Neuronal stem cell (in vitro differentiated cells): ENCODE measurements at regions not wholly inside any gene's neighbourhood (a gene's known extent, or its start where the extent isn't known, plus 50 kb on each side); places are given as distances from the start of the nearest gene placed in this dataset.

ENCODE experiments used
- DNase-seq: peaks from one replicate; pipeline ENCODE4 v3.0.0-alpha.2; 2013; ENCODE audit warnings: low spot score
- H2AFZ ChIP-seq: one replicate; pipeline ENCODE4 v1.6.1; 2013; ENCODE audit warnings: mild to moderate bottlenecking, low read length, inconsistent platforms
- H2AK5ac ChIP-seq: 2 replicates; pipeline ENCODE4 v1.6.1; 2013; ENCODE audit warnings: low read depth, mild to moderate bottlenecking, inconsistent platforms, low read length, moderate library complexity, mixed read lengths
- H2BK120ac ChIP-seq: 2 replicates; pipeline ENCODE4 v1.6.1; 2013; ENCODE audit warnings: low read depth, mild to moderate bottlenecking, inconsistent platforms, low read length, moderate library complexity, mixed read lengths
- H2BK12ac ChIP-seq: one replicate; pipeline ENCODE4 v1.6.1; 2013; ENCODE audit warnings: low read length, inconsistent platforms
- H2BK15ac ChIP-seq: 2 replicates; pipeline ENCODE4 v1.6.1; 2013; ENCODE audit warnings: mild to moderate bottlenecking, low read length, inconsistent platforms, mixed read lengths
- H2BK5ac ChIP-seq: one replicate; pipeline ENCODE4 v1.6.1; 2013; ENCODE audit warnings: inconsistent platforms, mild to moderate bottlenecking, low read length, moderate library complexity
- H3K14ac ChIP-seq: one replicate; pipeline ENCODE4 v1.6.1; 2013; ENCODE audit warnings: low read length, inconsistent platforms
- H3K18ac ChIP-seq: 2 replicates; pipeline ENCODE4 v1.6.1; 2013; ENCODE audit warnings: low read length, inconsistent platforms
- H3K23ac ChIP-seq: 2 replicates; pipeline ENCODE4 v1.6.1; 2013; ENCODE audit warnings: low read depth, mild to moderate bottlenecking, mixed read lengths, low read length, inconsistent platforms; ENCODE audit not compliant: poor library complexity
- H3K27ac ChIP-seq: replicated peaks from 3 replicates; pipeline ENCODE4 v1.5.1; 2013; ENCODE audit warnings: low read length, inconsistent platforms
- H3K27me3 ChIP-seq, 3 experiments: 2 replicates each; pipeline ENCODE4 v1.6.1; 2013; ENCODE audit warnings: low read length in 3 of 3, mild to moderate bottlenecking in 2 of 3, inconsistent platforms in 1 of 3, low read depth in 1 of 3, mixed read lengths in 1 of 3, moderate library complexity in 1 of 3; ENCODE audit not compliant: control insufficient read depth in 3 of 3, insufficient read depth in 3 of 3
- H3K36me3 ChIP-seq, 2 donors: replicated peaks in 1 of 2; 2 replicates each; pipeline ENCODE4 v1.6.1; 2013; ENCODE audit warnings: low read length in 2 of 2; ENCODE audit not compliant: control insufficient read depth in 2 of 2, insufficient read depth in 2 of 2
- H3K4ac ChIP-seq: 2 replicates; pipeline ENCODE4 v1.6.1; 2013; ENCODE audit warnings: inconsistent platforms, mild to moderate bottlenecking, low read length, moderate library complexity
- H3K4me1 ChIP-seq, 2 donors: 1 replicate in 1 of 2; 2 replicates in 1 of 2; pipeline ENCODE4 v1.6.1; 2013; ENCODE audit warnings: low read length in 2 of 2, low read depth in 1 of 2; ENCODE audit not compliant: control insufficient read depth in 2 of 2, insufficient read depth in 1 of 2
- H3K4me2 ChIP-seq: one replicate; pipeline ENCODE4 v1.6.1; 2013; ENCODE audit warnings: mild to moderate bottlenecking, low read length, inconsistent platforms; ENCODE audit not compliant: insufficient read depth, poor library complexity, severe bottlenecking
- H3K4me3 ChIP-seq, 2 donors: 2 replicates each; pipeline ENCODE4 v1.5.1; 2013; ENCODE audit warnings: low read length in 2 of 2, mild to moderate bottlenecking in 2 of 2, inconsistent platforms in 1 of 2, moderate library complexity in 1 of 2
- H3K79me1 ChIP-seq: one replicate; pipeline ENCODE4 v1.6.1; 2013; ENCODE audit warnings: low read depth, mild to moderate bottlenecking, inconsistent platforms, low read length, moderate library complexity
- H3K9ac ChIP-seq: one replicate; pipeline ENCODE4 v1.6.1; 2013; ENCODE audit warnings: mild to moderate bottlenecking, low read depth, low read length, inconsistent platforms; ENCODE audit not compliant: poor library complexity
- H3K9me3 ChIP-seq, 2 donors: replicated peaks in 1 of 2; 2 replicates each; pipeline versions ENCODE3 to v1.6.1; 2013; ENCODE audit warnings: low read length in 2 of 2, mild to moderate bottlenecking in 2 of 2, inconsistent platforms in 1 of 2, low read depth in 1 of 2, mixed read lengths in 1 of 2, moderate library complexity in 1 of 2; ENCODE audit not compliant: control insufficient read depth in 2 of 2, insufficient read depth in 1 of 2
- H4K8ac ChIP-seq: one replicate; pipeline ENCODE4 v1.6.1; 2013; ENCODE audit warnings: low read depth, mild to moderate bottlenecking, inconsistent platforms, low read length, moderate library complexity
- H4K91ac ChIP-seq: one replicate; pipeline ENCODE4 v1.6.1; 2013; ENCODE audit warnings: low read length, low read depth, mild to moderate bottlenecking, inconsistent platforms; ENCODE audit not compliant: poor library complexity
- WGBS, 2 donors: extraction: QIAGEN DNeasy Blood & Tissue Kit; methylation state at CpG; one replicate each; pipeline ENCODE4 v1.1.7; 2013; ENCODE audit warnings: missing lambda C conversion rate in 2 of 2, mixed read lengths in 1 of 2; ENCODE audit not compliant: insufficient read length in 2 of 2, insufficient replicate concordance in 1 of 2; ENCODE audit errors: extremely low coverage in 2 of 2; 5-methylcytosine and 5-hydroxymethylcytosine counted together

GRCh38 chr5:120788481-120788880, 324.4 kb downstream of the PRR16 start:
- no peaks in the 10 kb centered on the region for H3K9me3 ChIP-seq
- H3K14ac ChIP-seq = no peak overlapping the region
- WGBS, 2 donors = no CpG with 5 or more reads among the region's 1 CpG
- no peaks in the 10 kb centered on the region for H3K36me3 ChIP-seq
- no peak overlapping the region for H4K8ac ChIP-seq
- H2BK15ac ChIP-seq = no peak overlapping the region
- H2BK12ac ChIP-seq = no peak overlapping the region
- H3K18ac ChIP-seq = no peak overlapping the region
- DNase-seq = no peak
- H2AFZ ChIP-seq = no peak overlapping the region
- H3K27me3 ChIP-seq = no peaks in the 10 kb centered on the region
- H3K4me1 ChIP-seq = no peaks in the 10 kb centered on the region
- H3K4ac ChIP-seq = no peak overlapping the region
- no peak overlapping the region for H2AK5ac ChIP-seq
- no peak overlapping the region for H3K23ac ChIP-seq
- H3K9ac ChIP-seq = no peak overlapping the region
- no peak overlapping the region for H3K4me3 ChIP-seq
- no peak overlapping the region for H4K91ac ChIP-seq
- no peak overlapping the region for H2BK5ac ChIP-seq
- H2BK120ac ChIP-seq = no peak overlapping the region
- no peak overlapping the region for H3K4me2 ChIP-seq
- no peaks in the 10 kb centered on the region for H3K79me1 ChIP-seq
- no peak overlapping the region for H3K27ac ChIP-seq

- H2AK5ac ChIP-seq = no peak overlapping the region
Measured at GRCh38 chr5:120789918-120790317, 325.8 kb downstream of the PRR16 start.

DNA sequence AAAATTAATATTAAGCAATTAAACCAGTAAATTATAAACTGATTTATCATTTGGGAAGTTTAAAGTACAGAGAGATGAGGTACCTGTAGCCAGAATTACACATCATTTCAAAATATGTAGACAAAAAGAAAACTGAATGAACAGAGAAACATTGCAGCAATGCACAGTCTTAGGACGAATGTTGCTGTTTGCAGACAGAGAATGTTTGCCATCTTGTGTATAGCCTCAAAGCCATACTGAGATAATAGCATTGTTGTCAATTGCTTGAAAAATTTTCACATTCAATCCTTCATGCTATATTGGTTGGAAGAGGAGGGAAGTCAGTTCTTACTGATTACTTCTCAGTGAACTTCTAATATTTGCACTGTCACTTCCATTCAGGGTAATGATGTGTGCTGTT, 326.2 kb downstream of the PRR16 start:
- Histone ChIP-seq H3K4me2 (no peak overlapping the region), H4K91ac (no peak overlapping the region), H3K4me1 (no peaks in the 10 kb centered on the region), H3K36me3 (no peaks in the 10 kb centered on the region), H2BK5ac (no peak overlapping the region), H2BK120ac (no peak overlapping the region), H3K27ac (no peak overlapping the region), H3K4ac (no peak overlapping the region), H3K23ac (no peak overlapping the region), H3K9ac (no peak overlapping the region), H3K14ac (no peak overlapping the region), H3K9me3 (no peaks in the 10 kb centered on the region), H2AK5ac (no peak overlapping the region), H3K18ac (no peak overlapping the region), H2AFZ (no peak overlapping the region), H2BK12ac (no peak overlapping the region), H2BK15ac (no peak overlapping the region), H3K79me1 (no peaks in the 10 kb centered on the region), H3K4me3 (no peak overlapping the region), H4K8ac (no peak overlapping the region), H3K27me3 (no peaks in the 10 kb centered on the region)
- no CpG with 5 or more reads among the region's 1 CpG for WGBS, 2 donors
- no peak for DNase-seq

More at GRCh38 chr5:120789918-120790317, 325.8 kb downstream of the PRR16 start:
- no peak overlapping the region for H3K18ac ChIP-seq
- no peak overlapping the region for H2BK120ac ChIP-seq
- H3K27ac ChIP-seq = no peak overlapping the region
- no peak overlapping the region for H3K14ac ChIP-seq
- no peak overlapping the region for H2AFZ ChIP-seq
- H4K8ac ChIP-seq = no peak overlapping the region
- whole genome bisulfite sequencing, 2 donors = no CpG with 5 or more reads among the region's 2 CpGs
- H2BK5ac ChIP-seq = no peak overlapping the region
- no peak overlapping the region for H3K4me2 ChIP-seq
- no peaks in the 10 kb centered on the region for H3K9me3 ChIP-seq
- no peaks in the 10 kb centered on the region for H3K79me1 ChIP-seq
- no peak overlapping the region for H2BK15ac ChIP-seq
- H3K23ac ChIP-seq = no peak overlapping the region
- no peaks in the 10 kb centered on the region for H3K27me3 ChIP-seq
- H3K9ac ChIP-seq = no peak overlapping the region
- H2BK12ac ChIP-seq = no peak overlapping the region
- no peaks in the 10 kb centered on the region for H3K36me3 ChIP-seq
- no peak for DNase-seq
- no peaks in the 10 kb centered on the region for H3K4me1 ChIP-seq
- H4K91ac ChIP-seq = no peak overlapping the region
- H3K4me3 ChIP-seq = no peak overlapping the region
- H3K4ac ChIP-seq = no peak overlapping the region

DNA sequence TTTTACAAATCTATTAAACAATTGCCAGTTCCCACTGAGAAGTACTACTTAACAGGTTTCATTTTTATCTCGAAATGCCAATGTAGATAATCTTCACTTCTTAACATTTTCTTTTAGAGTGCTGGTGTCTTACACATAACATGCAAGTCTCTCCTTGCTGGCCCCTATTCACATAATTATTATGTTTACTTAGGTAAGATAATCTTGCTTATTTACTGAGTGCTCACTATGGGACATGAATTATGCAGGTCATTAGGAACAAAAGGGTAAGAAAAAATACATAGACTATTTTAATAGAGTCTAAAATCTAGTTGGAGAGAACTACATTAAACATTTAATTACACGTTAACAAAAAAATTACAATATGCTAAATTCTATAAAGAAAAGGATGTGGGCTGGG, 328.4 kb downstream of the PRR16 start:
- no peaks in the 10 kb centered on the region for H3K4me1 ChIP-seq
- H3K9ac ChIP-seq = no peak overlapping the region
- H3K4me3 ChIP-seq = no peak overlapping the region
- H4K8ac ChIP-seq = no peak overlapping the region
- no peak overlapping the region for H3K23ac ChIP-seq
- no peaks in the 10 kb centered on the region for H3K9me3 ChIP-seq
- DNase-seq = no peak
- no peak overlapping the region for H3K27ac ChIP-seq
- no peaks in the 10 kb centered on the region for H3K36me3 ChIP-seq
- H3K14ac ChIP-seq = no peak overlapping the region
- no peak overlapping the region for H3K4me2 ChIP-seq
- H2BK15ac ChIP-seq = no peak overlapping the region
- no peak overlapping the region for H2BK12ac ChIP-seq
- no peak overlapping the region for H3K4ac ChIP-seq
- no CpG with 5 or more reads among the region's 2 CpGs for WGBS, 2 donors
- no peak overlapping the region for H2AK5ac ChIP-seq
- H3K27me3 ChIP-seq = no peaks in the 10 kb centered on the region
- no peak overlapping the region for H2BK120ac ChIP-seq
- no peak overlapping the region for H2AFZ ChIP-seq
- H3K18ac ChIP-seq = no peak overlapping the region
- no peak overlapping the region for H4K91ac ChIP-seq
- no peaks in the 10 kb centered on the region for H3K79me1 ChIP-seq
- no peak overlapping the region for H2BK5ac ChIP-seq
